Retina (tissue), 1 donor: ENCODE measurements at regions not wholly inside any gene's neighbourhood (a gene's known extent, or its start where the extent isn't known, plus 50 kb on each side); places are given as distances from the start of the nearest gene placed in this dataset.
"Not testable (repeated sequence)": the region's sequence is repeated elsewhere in the genome, so short reads cannot be mapped to it uniquely, and the experiment has no call there.

Experiments used
- DNase-seq: peaks from one replicate; pipeline ENCODE4 v3.0.0-alpha.2; 2016

DNA sequence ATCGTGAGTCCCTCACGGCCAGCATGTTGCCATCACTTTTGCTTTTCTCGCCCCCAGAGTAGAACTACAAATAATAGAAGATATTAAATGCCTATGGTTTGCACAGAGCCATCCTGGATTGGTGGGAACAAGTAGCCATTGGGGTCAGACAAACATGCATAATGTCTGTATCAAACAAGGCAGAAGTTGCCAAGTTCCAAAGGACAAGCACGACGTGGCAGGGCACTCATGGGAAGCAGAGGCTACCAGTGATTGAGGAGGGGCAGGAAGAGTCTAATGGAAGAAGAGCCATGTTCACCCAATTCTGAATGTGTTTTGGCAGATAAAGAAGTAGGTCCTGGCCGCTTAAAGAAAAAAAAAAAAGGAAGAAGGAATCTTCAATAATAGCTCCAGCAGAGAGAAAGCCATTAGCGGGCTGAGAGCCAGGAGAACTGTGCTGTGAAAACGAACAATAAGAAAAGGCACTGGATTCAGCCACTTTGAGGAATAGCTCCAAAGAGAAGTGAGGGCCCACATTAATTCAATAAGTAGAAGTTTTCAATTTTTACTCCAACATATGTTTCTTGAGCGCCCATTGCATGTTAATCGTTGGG, 153.7 kb upstream of the ADCY2 start:
- no peak for DNase-seq

DNA sequence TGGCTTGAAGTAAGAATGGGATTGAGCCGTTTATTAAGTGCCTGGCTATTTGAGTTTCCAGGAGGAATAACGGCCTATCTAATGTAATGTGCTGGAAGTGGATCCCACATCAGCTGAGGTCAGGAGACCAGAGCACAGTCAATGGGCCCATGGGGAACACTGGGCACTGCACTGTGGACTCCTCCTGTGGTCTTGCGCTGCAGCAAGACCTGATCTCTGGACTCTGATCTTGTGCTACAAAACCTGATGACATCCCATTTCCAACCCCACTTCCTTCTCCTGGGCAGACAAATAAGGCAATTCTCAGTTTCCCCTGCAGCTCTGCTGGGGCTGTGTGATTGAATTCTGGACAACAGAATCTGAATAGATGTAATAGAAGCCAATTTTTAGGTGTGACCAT, 151.7 kb upstream of the ADCY2 start:
- no peak for DNase-seq

- no peak for DNase-seq
These were observed 150.8 kb upstream of the ADCY2 start for GRCh38 chr5:7245121-7245651.

- peak; percentile 21 for DNase-seq
These were observed 149.7 kb upstream of the ADCY2 start for GRCh38 chr5:7246287-7246686.

DNA sequence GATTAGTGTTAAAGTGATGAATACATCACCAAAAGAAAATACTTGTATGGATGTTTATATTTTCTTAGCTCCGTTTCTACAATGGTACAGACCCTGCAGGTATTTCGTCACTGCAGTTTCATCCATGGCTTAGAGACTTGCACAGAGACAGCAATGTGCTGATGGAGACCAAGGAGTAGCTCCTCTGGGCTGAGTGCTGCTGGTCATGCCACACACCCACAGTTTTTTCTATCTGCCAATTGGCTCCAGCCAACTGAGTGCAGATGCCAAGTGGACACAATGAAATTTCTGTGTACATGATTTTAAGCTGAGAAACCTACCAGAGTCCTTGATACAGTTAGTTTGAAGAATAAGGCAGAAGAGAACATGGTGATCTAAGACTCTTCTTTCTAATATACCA, 145.9 kb upstream of the ADCY2 start:
- DNase-seq: no peak

- no peak for DNase-seq
These were observed 145.3 kb upstream of the ADCY2 start for GRCh38 chr5:7250611-7251010.

GRCh38 chr5:7251132-7251531, 144.8 kb upstream of the ADCY2 start:
- DNase-seq: no peak

GRCh38 chr5:7261049-7261448, 134.9 kb upstream of the ADCY2 start:
- peak; percentile 72 for DNase-seq

GRCh38 chr5:7261900-7262299, 134.0 kb upstream of the ADCY2 start:
- DNase-seq: no peak

DNA sequence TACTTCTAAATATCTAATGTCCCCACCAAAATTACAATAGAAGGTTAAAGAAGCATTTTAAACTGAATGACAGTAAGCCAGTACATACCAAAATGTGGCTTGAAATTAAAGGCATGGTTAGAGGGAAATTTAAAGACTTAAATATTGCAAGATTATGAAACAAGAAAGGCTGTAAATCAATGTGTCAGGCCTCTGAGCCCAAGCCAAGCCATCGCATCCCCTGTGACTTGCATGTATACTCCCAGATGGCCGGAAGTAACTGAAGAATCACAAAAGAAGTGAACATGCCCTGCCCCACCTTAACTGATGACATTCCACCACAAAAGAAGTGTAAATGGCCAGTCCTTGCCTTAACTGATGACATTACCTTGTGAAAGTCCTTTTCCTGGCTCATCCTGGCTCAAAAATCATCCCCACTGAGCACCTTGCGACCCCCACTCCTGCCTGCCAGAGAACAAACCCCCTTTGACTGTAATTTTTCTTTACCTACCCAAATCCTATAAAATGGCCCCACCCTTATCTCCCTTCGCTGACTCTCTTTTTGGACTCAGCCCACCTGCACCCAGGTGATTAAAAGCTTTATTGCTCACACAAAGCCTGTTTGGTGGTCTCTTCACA, 132.4 kb upstream of the ADCY2 start:
- not testable (repeated sequence) for DNase-seq

GRCh38 chr5:7265776-7266175, 130.2 kb upstream of the ADCY2 start:
- not testable (repeated sequence) for DNase-seq

DNA sequence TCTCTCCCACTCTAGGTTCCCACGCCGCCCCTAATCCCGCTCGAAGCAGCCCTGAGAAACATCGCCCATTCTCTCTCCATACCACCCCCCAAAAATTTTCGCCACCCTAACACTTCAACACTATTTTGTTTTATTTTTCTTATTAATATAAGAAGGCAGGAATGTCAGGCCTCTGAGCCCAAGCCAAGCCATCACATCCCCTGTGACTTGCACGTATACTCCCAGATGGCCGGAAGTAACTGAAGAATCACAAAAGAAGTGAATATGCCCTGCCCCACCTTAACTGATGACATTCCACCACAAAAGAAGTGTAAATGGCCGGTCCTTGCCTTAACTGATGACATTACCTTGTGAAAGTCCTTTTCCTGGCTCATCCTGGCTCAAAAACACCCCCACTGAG, 127.2 kb upstream of the ADCY2 start:
- DNase-seq: not testable (repeated sequence)

DNA sequence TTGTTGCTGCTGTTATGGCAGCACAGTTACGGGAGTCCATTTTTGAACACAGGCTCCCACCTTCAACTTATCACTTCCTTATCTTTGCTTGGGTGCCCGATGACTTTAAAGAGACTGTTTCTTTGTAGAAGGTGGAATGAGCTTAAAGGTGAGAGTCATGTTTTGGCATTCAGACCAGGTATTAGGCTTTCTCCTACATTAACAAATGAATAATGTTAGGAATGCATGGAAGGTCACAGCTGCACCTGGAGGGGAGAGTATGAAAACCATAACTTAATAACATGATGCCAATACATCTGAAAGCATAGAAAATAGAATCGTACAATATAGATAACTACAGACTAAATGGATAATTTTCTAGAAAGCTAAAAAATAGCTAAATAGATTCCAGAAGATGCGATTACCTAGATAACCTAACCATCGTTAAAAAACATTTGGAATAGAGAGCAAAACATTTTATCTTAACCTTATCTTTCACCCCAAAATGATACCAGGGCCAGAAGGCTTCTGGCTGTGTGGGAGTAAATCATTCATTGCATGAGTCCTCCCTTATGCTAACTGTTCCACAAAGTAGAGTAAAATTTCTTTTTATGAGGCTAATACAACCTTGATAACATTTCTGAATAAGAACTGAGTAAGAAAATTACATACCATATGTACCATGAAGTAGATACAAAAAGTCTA, 126.2 kb upstream of the ADCY2 start:
- no peak for DNase-seq

DNA sequence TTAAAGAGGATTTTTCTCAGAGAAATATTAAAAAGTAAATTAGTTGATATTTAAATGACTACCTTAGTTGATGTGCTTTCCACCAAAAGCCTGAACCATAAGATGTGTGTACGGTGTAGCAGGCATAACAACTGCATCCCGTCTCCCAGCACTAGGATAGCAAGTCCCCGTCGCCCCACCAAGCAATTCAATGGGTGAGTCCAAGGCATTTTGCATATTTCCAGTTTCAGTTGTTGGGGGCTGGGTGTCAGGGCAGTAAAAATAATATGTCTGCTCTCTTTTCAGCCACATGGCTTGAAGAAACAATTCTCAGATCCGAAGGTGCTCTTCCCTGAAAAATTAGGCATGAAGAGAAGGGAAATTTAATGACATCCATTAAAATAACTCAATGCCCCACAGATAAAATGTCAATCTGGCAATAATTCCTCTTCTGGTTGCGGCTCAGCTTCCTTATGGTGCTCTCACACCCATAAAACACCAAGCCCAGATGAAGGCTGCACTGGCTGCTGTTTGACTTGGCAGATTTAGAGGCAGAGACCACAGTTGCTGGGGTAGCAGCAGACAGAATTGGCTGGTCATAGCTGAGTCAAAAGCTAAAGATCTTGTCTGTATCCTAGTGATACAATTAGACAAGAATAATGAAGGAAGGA, 124.4 kb upstream of the ADCY2 start:
- DNase-seq: no peak

DNA sequence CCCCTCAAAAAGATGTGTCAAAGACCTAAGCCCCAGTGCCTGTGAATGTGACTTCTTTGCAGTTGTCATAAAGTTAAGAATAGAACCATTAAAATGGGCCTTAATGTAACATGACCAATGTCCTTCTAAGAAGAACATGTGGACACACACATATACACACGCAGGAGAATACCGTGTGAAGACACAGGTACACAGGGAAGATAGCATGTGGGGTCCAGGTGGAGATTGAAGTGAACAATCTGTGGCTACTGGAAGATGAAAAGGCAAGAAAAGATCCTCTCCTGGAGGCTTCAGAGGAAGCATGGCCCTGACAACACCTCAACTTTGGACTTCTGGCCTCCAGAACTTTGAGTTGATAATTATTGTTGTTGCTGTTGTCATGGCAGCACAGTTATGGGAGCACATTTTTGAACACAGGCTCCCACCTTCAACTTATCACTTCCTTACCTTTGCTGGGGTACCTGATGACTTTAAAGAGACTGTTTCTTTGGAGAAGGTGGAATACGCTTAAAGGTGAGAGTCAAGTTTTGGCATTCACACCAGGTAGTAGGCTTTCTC, 123.5 kb upstream of the ADCY2 start:
- no peak for DNase-seq

DNA sequence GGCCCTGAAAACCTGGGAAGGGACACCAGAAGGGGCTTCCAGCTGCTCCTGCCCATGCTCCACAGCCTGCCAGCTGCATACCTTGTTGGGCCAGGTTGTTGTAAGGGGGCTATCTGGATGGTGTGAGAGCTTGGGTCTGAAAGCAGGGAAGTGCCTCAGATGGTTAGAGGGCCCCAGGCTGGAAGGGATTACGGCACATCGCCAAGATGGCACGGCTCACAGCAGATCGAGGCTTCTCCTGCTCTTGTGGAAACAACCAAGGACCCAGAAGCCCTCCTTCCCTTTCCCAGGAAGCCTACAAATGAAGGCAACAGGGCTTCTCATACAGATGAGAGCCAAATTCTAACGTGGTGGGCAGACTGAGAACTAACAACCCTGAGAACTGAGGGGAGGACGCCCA, 121.7 kb upstream of the ADCY2 start:
- no peak for DNase-seq

GRCh38 chr5:7289634-7290033, 106.3 kb upstream of the ADCY2 start:
- not testable (repeated sequence) for DNase-seq

DNA sequence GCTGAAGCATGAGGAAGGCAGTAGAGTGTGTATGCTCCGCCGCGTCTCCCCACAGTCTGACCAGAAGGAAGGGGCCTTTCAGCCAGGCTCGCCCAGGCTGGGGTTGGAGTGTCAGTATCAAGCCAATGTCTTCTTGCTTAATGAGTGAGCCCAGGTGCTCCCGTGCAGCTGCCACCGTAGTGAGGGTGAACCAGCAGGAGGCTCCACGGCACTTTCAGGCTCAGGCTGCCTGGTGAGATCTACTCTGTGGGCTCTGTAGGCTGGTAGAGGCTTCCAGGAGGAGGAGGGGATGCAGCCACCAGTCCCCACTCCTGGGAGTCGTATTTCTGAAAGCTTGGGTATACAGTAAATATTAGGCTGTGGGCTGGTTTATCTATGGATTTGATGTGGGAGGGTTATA, 98.1 kb upstream of the ADCY2 start:
- not testable (repeated sequence) for DNase-seq

GRCh38 chr5:7299731-7300130, 96.2 kb upstream of the ADCY2 start:
- not testable (repeated sequence) for DNase-seq

DNA sequence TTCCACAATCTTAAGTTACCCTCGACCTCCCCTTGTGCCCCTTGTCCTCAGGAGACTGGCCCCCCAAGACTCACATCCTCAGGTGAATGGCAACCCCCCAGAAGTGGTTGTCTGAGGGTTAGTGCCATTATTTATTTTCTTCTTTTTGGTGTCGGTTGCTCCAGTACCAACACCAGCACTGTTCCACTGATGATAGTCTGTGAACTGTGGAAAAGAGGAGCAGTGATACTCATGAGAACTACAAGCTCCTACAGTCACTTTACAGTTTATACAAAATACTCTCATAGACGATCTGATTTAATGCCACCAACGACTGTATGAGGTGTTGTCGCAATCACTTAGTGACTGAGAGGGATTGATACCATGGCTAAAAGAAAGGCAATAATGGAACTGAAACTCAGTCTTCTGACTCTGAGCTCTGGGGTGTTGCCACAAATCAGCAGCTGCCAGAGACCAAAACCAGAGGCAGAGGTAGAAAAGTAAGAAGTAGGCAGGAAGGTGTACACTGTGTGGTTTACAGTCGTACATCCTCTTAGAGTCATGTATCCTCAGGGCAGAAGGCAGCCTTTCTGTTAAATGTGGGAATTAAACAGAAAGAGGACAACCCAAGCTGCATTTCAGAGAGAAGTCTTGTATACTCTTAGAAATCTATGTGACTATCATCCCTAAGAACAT, 90.8 kb upstream of the ADCY2 start:
- not testable (repeated sequence) for DNase-seq

DNA sequence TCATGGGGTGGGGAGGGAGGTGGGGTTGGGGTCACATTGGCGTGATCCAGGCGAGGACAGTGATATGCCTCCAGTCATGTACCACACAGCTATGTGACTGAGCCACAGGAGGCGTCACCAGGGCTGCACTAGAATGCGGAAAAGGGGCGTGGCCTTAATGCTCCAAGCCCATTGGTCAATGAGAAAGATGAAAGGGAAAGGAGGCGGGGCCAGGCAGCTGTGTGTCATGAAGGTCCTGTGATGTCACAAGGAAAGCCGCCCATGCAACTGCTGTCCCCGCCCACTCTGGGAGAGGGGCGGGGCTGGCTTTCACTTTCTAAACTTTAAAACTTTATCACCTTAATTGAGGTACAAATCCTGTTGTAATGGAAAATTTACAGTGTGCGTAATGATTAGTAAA, 89.4 kb upstream of the ADCY2 start:
- not testable (repeated sequence) for DNase-seq

GRCh38 chr5:7307709-7308108, 88.2 kb upstream of the ADCY2 start:
- DNase-seq: not testable (repeated sequence)

- not testable (repeated sequence) for DNase-seq
These were observed 86.2 kb upstream of the ADCY2 start for GRCh38 chr5:7309715-7310114.
